ENCODE measurements at regions not wholly inside any gene's neighbourhood (a gene's known extent, or its start where the extent isn't known, plus 50 kb on each side); places are given as distances from the start of the nearest gene placed in this dataset.

DNA sequence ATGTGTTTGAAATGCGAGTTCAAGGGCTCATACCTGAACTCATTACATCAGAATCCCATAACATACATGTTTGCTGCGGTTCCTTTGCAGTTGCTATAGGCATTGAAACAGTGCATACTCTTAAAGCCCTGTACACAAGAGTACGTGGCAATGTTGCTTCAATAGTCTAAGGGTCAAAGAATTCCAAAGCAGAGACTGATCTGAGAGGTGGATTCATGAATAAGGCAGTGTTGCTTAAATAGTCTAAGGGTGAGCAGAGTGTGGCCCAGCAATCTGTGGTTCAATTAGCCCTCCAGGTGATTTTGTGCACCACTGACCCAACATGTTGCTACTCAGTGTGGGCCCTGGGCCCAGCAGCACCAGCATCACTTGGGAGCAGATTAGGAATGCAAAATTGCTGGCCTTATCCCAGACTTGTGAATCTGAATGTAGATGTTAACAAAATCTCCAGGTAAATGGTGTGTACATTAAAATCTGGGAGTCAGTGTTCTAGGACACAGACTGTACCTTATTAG lies 314.7 kb upstream of the UMPS start:
- H2AFZ ChIP-seq (ENCODE audit: low read length) = no peak overlapping the region

DNA sequence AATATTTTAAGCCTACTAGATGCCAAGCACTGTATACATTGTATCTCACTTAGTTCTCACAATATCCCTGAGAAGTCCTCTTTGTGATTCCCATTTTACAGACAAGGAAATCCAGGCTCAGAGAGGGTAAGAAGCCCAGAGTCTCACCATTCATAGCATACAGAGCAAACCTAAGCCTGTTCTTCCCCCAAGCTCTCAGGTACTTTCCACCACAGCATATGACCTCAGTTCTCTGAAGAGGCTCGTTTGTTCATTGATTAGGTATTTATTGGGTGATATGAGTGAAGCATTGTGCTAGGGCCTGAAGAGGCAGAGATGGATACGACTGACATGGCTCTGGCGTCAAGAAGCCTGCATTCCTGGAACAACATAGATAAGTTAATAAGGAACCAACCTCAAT lies 310.9 kb upstream of the UMPS start:
- H3K36me3 ChIP-seq (ENCODE audit: insufficient read depth, low read length) = no peaks in the 10 kb centered on the region
- H3K9ac ChIP-seq (ENCODE audit: low read length) = no peak overlapping the region
- TF ChIP-seq, protein P1, sequence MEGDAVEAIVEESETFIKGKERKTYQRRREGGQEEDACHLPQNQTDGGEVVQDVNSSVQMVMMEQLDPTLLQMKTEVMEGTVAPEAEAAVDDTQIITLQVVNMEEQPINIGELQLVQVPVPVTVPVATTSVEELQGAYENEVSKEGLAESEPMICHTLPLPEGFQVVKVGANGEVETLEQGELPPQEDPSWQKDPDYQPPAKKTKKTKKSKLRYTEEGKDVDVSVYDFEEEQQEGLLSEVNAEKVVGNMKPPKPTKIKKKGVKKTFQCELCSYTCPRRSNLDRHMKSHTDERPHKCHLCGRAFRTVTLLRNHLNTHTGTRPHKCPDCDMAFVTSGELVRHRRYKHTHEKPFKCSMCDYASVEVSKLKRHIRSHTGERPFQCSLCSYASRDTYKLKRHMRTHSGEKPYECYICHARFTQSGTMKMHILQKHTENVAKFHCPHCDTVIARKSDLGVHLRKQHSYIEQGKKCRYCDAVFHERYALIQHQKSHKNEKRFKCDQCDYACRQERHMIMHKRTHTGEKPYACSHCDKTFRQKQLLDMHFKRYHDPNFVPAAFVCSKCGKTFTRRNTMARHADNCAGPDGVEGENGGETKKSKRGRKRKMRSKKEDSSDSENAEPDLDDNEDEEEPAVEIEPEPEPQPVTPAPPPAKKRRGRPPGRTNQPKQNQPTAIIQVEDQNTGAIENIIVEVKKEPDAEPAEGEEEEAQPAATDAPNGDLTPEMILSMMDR (IDR thresholded peaks at IDR 0.05; ENCODE audit: low read length) = no peak
- no peak for TF ChIP-seq EZH2 (IDR thresholded peaks at IDR 0.05; ENCODE audit: borderline replicate concordance, low read length)
- H3K27me3 ChIP-seq (ENCODE audit: insufficient read depth, low read length) = no peaks in the 10 kb centered on the region
- H2AFZ ChIP-seq (ENCODE audit: low read length) = no peak overlapping the region
- no peak overlapping the region for H3K4me2 ChIP-seq (ENCODE audit: low read length)
- no peaks in the 10 kb centered on the region for H3K4me1 ChIP-seq (ENCODE audit: insufficient read depth, low read length, severe bottlenecking)
- no peaks in the 10 kb centered on the region for H3K79me2 ChIP-seq (ENCODE audit: insufficient read depth, low read length)
- no peak overlapping the region for H3K27ac ChIP-seq (ENCODE audit: low read depth, low read length, poor library complexity, severe bottlenecking)
- H3K9me2 ChIP-seq (ENCODE audit: low read depth, low read length) = no peaks in the 10 kb centered on the region
- H3F3A ChIP-seq (ENCODE audit: insufficient read depth, low read length) = no peaks in the 10 kb centered on the region
- no peak overlapping the region for H3K4me3 ChIP-seq (ENCODE audit: low read depth, low read length, poor library complexity, severe bottlenecking)
- no peaks in the 10 kb centered on the region for H3K9me3 ChIP-seq (ENCODE audit: low read length)
- H4K20me1 ChIP-seq (ENCODE audit: insufficient read depth, low read length) = no peaks in the 10 kb centered on the region

More for the DNA sequence above, 314.7 kb upstream of the UMPS start:
- Histone ChIP-seq H3K27me3 (ENCODE audit: insufficient read depth, low read length) (no peaks in the 10 kb centered on the region), H3K27ac (ENCODE audit: low read depth, low read length, poor library complexity, severe bottlenecking) (no peak overlapping the region), H3K9me3 (ENCODE audit: low read length) (no peaks in the 10 kb centered on the region), H3K9me2 (ENCODE audit: low read depth, low read length) (no peaks in the 10 kb centered on the region), H3K79me2 (ENCODE audit: insufficient read depth, low read length) (no peaks in the 10 kb centered on the region), H4K20me1 (ENCODE audit: insufficient read depth, low read length) (no peaks in the 10 kb centered on the region), H3K4me1 (ENCODE audit: insufficient read depth, low read length, severe bottlenecking) (no peaks in the 10 kb centered on the region), H3K4me3 (ENCODE audit: low read depth, low read length, poor library complexity, severe bottlenecking) (no peak overlapping the region), H3K36me3 (ENCODE audit: insufficient read depth, low read length) (no peaks in the 10 kb centered on the region), H3K9ac (ENCODE audit: low read length) (no peak overlapping the region), H3F3A (ENCODE audit: insufficient read depth, low read length) (no peaks in the 10 kb centered on the region), H3K4me2 (ENCODE audit: low read length) (no peak overlapping the region)
- TF ChIP-seq, protein P1 (IDR thresholded peaks at IDR 0.05; ENCODE audit: low read length) = no peak
- TF ChIP-seq EZH2 (IDR thresholded peaks at IDR 0.05; ENCODE audit: borderline replicate concordance, low read length) = no peak

GRCh38 chr3:124420392-124420791 lies 309.9 kb upstream of the UMPS start:
- H3K79me2 ChIP-seq (ENCODE audit: insufficient read depth, low read length) = no peaks in the 10 kb centered on the region
- H3K4me3 ChIP-seq (ENCODE audit: low read depth, low read length, poor library complexity, severe bottlenecking) = no peak overlapping the region
- H3K9me2 ChIP-seq (ENCODE audit: low read depth, low read length) = no peaks in the 10 kb centered on the region
- H3K9ac ChIP-seq (ENCODE audit: low read length) = no peak overlapping the region
- no peaks in the 10 kb centered on the region for H3K36me3 ChIP-seq (ENCODE audit: insufficient read depth, low read length)
- no peaks in the 10 kb centered on the region for H4K20me1 ChIP-seq (ENCODE audit: insufficient read depth, low read length)
- TF ChIP-seq EZH2 (IDR thresholded peaks at IDR 0.05; ENCODE audit: borderline replicate concordance, low read length) = no peak
- TF ChIP-seq, protein P1 (IDR thresholded peaks at IDR 0.05; ENCODE audit: low read length) = no peak
- H3K4me1 ChIP-seq (ENCODE audit: insufficient read depth, low read length, severe bottlenecking) = no peaks in the 10 kb centered on the region
- no peak overlapping the region for H3K27ac ChIP-seq (ENCODE audit: low read depth, low read length, poor library complexity, severe bottlenecking)
- no peaks in the 10 kb centered on the region for H3K9me3 ChIP-seq (ENCODE audit: low read length)
- H2AFZ ChIP-seq (ENCODE audit: low read length) = no peak overlapping the region
- no peaks in the 10 kb centered on the region for H3K27me3 ChIP-seq (ENCODE audit: insufficient read depth, low read length)
- H3K4me2 ChIP-seq (ENCODE audit: low read length) = no peak overlapping the region
- H3F3A ChIP-seq (ENCODE audit: insufficient read depth, low read length) = no peaks in the 10 kb centered on the region
